ENCODE measurements at regions not wholly inside any gene's neighbourhood (a gene's known extent, or its start where the extent isn't known, plus 50 kb on each side); places are given as distances from the start of the nearest gene placed in this dataset.

GRCh38 chr11:56932572-56933220, 56.0 kb upstream of the OR5AK2 start:
- DNase-seq = no peak

GRCh38 chr11:56923116-56923515, 65.6 kb upstream of the OR5AK2 start:
- no peak for DNase-seq

GRCh38 chr11:56922421-56922820, 66.3 kb upstream of the OR5AK2 start:
- DNase-seq = no peak

GRCh38 chr11:56917708-56918400, 70.9 kb upstream of the OR5AK2 start:
- DNase-seq = no peak

- peak; percentile 10 for DNase-seq
Observed at GRCh38 chr11:56916587-56916986, 72.1 kb upstream of the OR5AK2 start.

- DNase-seq = no peak
Observed at GRCh38 chr11:56916162-56916561, 72.6 kb upstream of the OR5AK2 start.

- DNase-seq = no peak
Observed at GRCh38 chr11:56911312-56911711, 77.4 kb upstream of the OR5AK2 start.

- DNase-seq = no peak
Observed at GRCh38 chr11:56910785-56911184, 77.9 kb upstream of the OR5AK2 start.

GRCh38 chr11:56910046-56910773, 78.5 kb upstream of the OR5AK2 start:
- DNase-seq = no peak

GRCh38 chr11:56909563-56909962, 79.2 kb upstream of the OR5AK2 start:
- DNase-seq = no peak

GRCh38 chr11:56909080-56909479, 79.6 kb upstream of the OR5AK2 start:
- no peak for DNase-seq

GRCh38 chr11:56906683-56907148, 82.0 kb upstream of the OR5AK2 start:
- DNase-seq = no peak

- no peak for DNase-seq
Observed at GRCh38 chr11:56905936-56906335, 82.8 kb upstream of the OR5AK2 start.

GRCh38 chr11:56905442-56905841, 83.3 kb upstream of the OR5AK2 start:
- DNase-seq = no peak

- DNase-seq = no peak
Observed at GRCh38 chr11:56898856-56899255, 89.9 kb upstream of the OR5AK2 start.

GRCh38 chr11:56890584-56891305, 98.0 kb upstream of the OR5AK2 start:
- no peak for DNase-seq

- DNase-seq = no peak
Observed at GRCh38 chr11:56889986-56890385, 98.7 kb upstream of the OR5AK2 start.

GRCh38 chr11:56887940-56888339, 100.8 kb upstream of the OR5AK2 start:
- no peak for DNase-seq

GRCh38 chr11:56886455-56886854, 102.3 kb upstream of the OR5AK2 start:
- DNase-seq = no peak

- no peak for DNase-seq
Observed at GRCh38 chr11:56885854-56886253, 102.9 kb upstream of the OR5AK2 start.

GRCh38 chr11:56885177-56885576, 103.5 kb upstream of the OR5AK2 start:
- no peak for DNase-seq

GRCh38 chr11:56883371-56883987, 105.2 kb upstream of the OR5AK2 start:
- no peak for DNase-seq
